ENCODE measurements at regions not wholly inside any gene's neighbourhood (a gene's known extent, or its start where the extent isn't known, plus 50 kb on each side); places are given as distances from the start of the nearest gene placed in this dataset.

- H3K36me3 Mint-ChIP-seq, result no peaks in the 10 kb centered on the region
- Histone ChIP-seq H3K4me2 (no peak overlapping the region), H3K9ac (no peak overlapping the region), H3K36me3 (no peaks in the 10 kb centered on the region), H4K20me1 (ENCODE audit: low read depth) (no peaks in the 10 kb centered on the region), H3K4me1 (no peaks in the 10 kb centered on the region), H3F3A (ENCODE audit: low read depth) (no peaks in the 10 kb centered on the region), H3K79me2 (ENCODE audit: low read depth) (no peaks in the 10 kb centered on the region), H3K27ac (no peak overlapping the region), H3K9me3 (ENCODE audit: low read depth) (no peaks in the 10 kb centered on the region), H3K27me3 (no peaks in the 10 kb centered on the region), H3K4me3 (no peak overlapping the region), H2AFZ (replicated peaks) (no peak overlapping the region)
- H3K27me3 Mint-ChIP-seq (ENCODE audit: insufficient read depth, low read depth), result no peaks in the 10 kb centered on the region
- H3K4me3 Mint-ChIP-seq, result no peak overlapping the region
- DNase-seq (ENCODE audit: low spot score), result no peak
- H3K9me3 Mint-ChIP-seq, result no peaks in the 10 kb centered on the region
- no peak for TF ChIP-seq EZH2phosphoT487 (IDR thresholded peaks at IDR 0.05)
- no peak overlapping the region for H3K27ac Mint-ChIP-seq
- no peaks in the 10 kb centered on the region for H3K4me1 Mint-ChIP-seq
Measured at GRCh38 chr15:81471151-81471550, 97.1 kb upstream of the TMC3 start.

DNA sequence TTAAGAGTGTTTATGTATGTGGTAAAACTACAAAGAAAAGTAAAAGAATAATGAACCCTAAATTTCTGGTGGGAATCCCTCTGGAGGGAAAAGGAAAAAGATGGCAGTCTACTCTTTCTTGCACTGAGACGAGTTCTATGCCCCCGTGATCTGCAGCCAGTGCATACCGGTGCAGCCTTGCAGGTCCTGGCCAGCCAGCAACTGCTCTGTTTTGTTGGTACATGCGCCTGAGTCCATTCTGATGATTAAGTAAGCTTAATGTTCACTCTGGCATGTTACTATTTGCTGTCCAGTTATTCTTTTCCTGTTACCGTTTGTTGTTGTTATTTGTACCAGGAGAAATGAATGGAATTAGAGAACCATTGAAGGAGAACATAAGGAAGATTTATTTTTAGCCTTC lies 95.1 kb upstream of the TMC3 start:
- no peaks in the 10 kb centered on the region for H3K27me3 Mint-ChIP-seq (ENCODE audit: insufficient read depth, low read depth)
- H4K20me1 ChIP-seq (ENCODE audit: low read depth), result no peaks in the 10 kb centered on the region
- peaks cover 6% of the 10 kb centered on the region for H3K9me3 Mint-ChIP-seq
- H3K4me2 ChIP-seq, result no peak overlapping the region
- H3K4me3 Mint-ChIP-seq, result no peak overlapping the region
- no peaks in the 10 kb centered on the region for H3K9me3 ChIP-seq (ENCODE audit: low read depth)
- H3K27ac ChIP-seq, result no peak overlapping the region
- no peaks in the 10 kb centered on the region for H3K4me1 ChIP-seq
- no peaks in the 10 kb centered on the region for H3K79me2 ChIP-seq (ENCODE audit: low read depth)
- H2AFZ ChIP-seq (replicated peaks), result peak overlapping the region; percentile 6
- H3F3A ChIP-seq (ENCODE audit: low read depth), result no peaks in the 10 kb centered on the region
- H3K36me3 Mint-ChIP-seq, result no peaks in the 10 kb centered on the region
- TF ChIP-seq CTCF (IDR thresholded peaks at IDR 0.05) (no peak), EZH2 (IDR thresholded peaks at IDR 0.05) (no peak), EZH2phosphoT487 (IDR thresholded peaks at IDR 0.05) (no peak)
- no peaks in the 10 kb centered on the region for H3K4me1 Mint-ChIP-seq
- no peak for DNase-seq (ENCODE audit: low spot score)
- H3K27ac Mint-ChIP-seq, result no peak overlapping the region
- H3K27me3 ChIP-seq, result no peaks in the 10 kb centered on the region
- no peak overlapping the region for H3K9ac ChIP-seq
- H3K36me3 ChIP-seq, result no peaks in the 10 kb centered on the region
- no peak overlapping the region for H3K4me3 ChIP-seq

GRCh38 chr15:81466741-81467140 lies 92.7 kb upstream of the TMC3 start:
- Histone ChIP-seq H3K4me3 (no peak overlapping the region), H3K79me2 (ENCODE audit: low read depth) (no peaks in the 10 kb centered on the region), H3K4me2 (no peak overlapping the region), H3F3A (ENCODE audit: low read depth) (no peaks in the 10 kb centered on the region), H2AFZ (replicated peaks) (no peak overlapping the region), H3K4me1 (no peaks in the 10 kb centered on the region), H3K27ac (no peak overlapping the region), H4K20me1 (ENCODE audit: low read depth) (no peaks in the 10 kb centered on the region), H3K9ac (no peak overlapping the region), H3K36me3 (no peaks in the 10 kb centered on the region), H3K27me3 (no peaks in the 10 kb centered on the region), H3K9me3 (ENCODE audit: low read depth) (no peaks in the 10 kb centered on the region)
- Mint-ChIP-seq H3K4me3 (no peak overlapping the region), H3K4me1 (no peaks in the 10 kb centered on the region), H3K27me3 (ENCODE audit: insufficient read depth, low read depth) (peaks cover under 1% of the 10 kb centered on the region), H3K36me3 (no peaks in the 10 kb centered on the region), H3K9me3 (peaks cover 16% of the 10 kb centered on the region), H3K27ac (no peak overlapping the region)
- no peak for DNase-seq (ENCODE audit: low spot score)
- no peak for TF ChIP-seq CTCF (IDR thresholded peaks at IDR 0.05)
- TF ChIP-seq EZH2 (IDR thresholded peaks at IDR 0.05), result no peak
- TF ChIP-seq EZH2phosphoT487 (IDR thresholded peaks at IDR 0.05), result no peak

- Histone ChIP-seq H3K4me3 (no peak overlapping the region), H4K20me1 (ENCODE audit: low read depth) (no peaks in the 10 kb centered on the region), H3K4me2 (no peak overlapping the region), H3K79me2 (ENCODE audit: low read depth) (no peaks in the 10 kb centered on the region), H3K9me3 (ENCODE audit: low read depth) (no peaks in the 10 kb centered on the region), H3F3A (ENCODE audit: low read depth) (no peaks in the 10 kb centered on the region), H3K9ac (no peak overlapping the region), H3K36me3 (no peaks in the 10 kb centered on the region), H3K4me1 (no peaks in the 10 kb centered on the region), H3K27ac (no peak overlapping the region), H3K27me3 (no peaks in the 10 kb centered on the region), H2AFZ (replicated peaks) (no peak overlapping the region)
- Mint-ChIP-seq H3K4me1 (no peaks in the 10 kb centered on the region), H3K27ac (no peak overlapping the region), H3K9me3 (peaks cover 7% of the 10 kb centered on the region), H3K27me3 (ENCODE audit: insufficient read depth, low read depth) (no peaks in the 10 kb centered on the region), H3K36me3 (no peaks in the 10 kb centered on the region), H3K4me3 (no peak overlapping the region)
- TF ChIP-seq CTCF (IDR thresholded peaks at IDR 0.05), result no peak
- TF ChIP-seq EZH2phosphoT487 (IDR thresholded peaks at IDR 0.05), result no peak
- no peak for TF ChIP-seq EZH2 (IDR thresholded peaks at IDR 0.05)
- no peak for DNase-seq (ENCODE audit: low spot score)
Measured at GRCh38 chr15:81454024-81454423, 80.0 kb upstream of the TMC3 start.

Data from neural progenitor cell (in vitro differentiated cells).